Cardiac muscle cell (in vitro differentiated cells and primary cell): ENCODE measurements at regions not wholly inside any gene's neighbourhood (a gene's known extent, or its start where the extent isn't known, plus 50 kb on each side); places are given as distances from the start of the nearest gene placed in this dataset.

Experiments used
- DNase-seq, 2 donors: peaks; one replicate each; pipeline versions ENCODE4 v3.0.0 to v3.0.0-alpha.2; 2010 to 2017; ENCODE audit warnings: low read depth in 1 of 2, low spot score in 1 of 2
- H3K27ac ChIP-seq: fragments of 200-600 bp; sonication (generic); 2 replicates; pipeline ENCODE4 v1.5.1; 2016
- H3K27me3 ChIP-seq: fragments of 200-600 bp; sonication (generic); 2 replicates; pipeline ENCODE4 v1.6.0; 2016; ENCODE audit warnings: control low read depth
- H3K36me3 ChIP-seq: fragments of 200-600 bp; sonication (generic); 2 replicates; pipeline ENCODE4 v1.5.1; 2016; ENCODE audit warnings: control low read depth
- H3K4me1 ChIP-seq: fragments of 200-600 bp; sonication (generic); 2 replicates; pipeline ENCODE4 v1.8.1; 2017; ENCODE audit warnings: low read depth, mild to moderate bottlenecking, mixed run types
- H3K4me3 ChIP-seq: fragments of 200-600 bp; sonication (generic); 2 replicates; pipeline ENCODE4 v1.5.1; 2016; ENCODE audit warnings: mild to moderate bottlenecking
- H3K9me3 ChIP-seq: fragments of 200-600 bp; sonication (generic); 2 replicates; pipeline ENCODE4 v1.5.1; 2017; ENCODE audit warnings: low read depth, mild to moderate bottlenecking, control low read depth
- TF ChIP-seq, protein P1 (sequence below): IDR thresholded peaks from 2 replicates; pipeline ENCODE4 v1.5.1; 2012; ENCODE audit warnings: low read depth, mild to moderate bottlenecking, low read length

GRCh38 chr9:129509533-129509928 is 111.4 kb downstream of the C9orf50 start:
- TF ChIP-seq, protein P1, sequence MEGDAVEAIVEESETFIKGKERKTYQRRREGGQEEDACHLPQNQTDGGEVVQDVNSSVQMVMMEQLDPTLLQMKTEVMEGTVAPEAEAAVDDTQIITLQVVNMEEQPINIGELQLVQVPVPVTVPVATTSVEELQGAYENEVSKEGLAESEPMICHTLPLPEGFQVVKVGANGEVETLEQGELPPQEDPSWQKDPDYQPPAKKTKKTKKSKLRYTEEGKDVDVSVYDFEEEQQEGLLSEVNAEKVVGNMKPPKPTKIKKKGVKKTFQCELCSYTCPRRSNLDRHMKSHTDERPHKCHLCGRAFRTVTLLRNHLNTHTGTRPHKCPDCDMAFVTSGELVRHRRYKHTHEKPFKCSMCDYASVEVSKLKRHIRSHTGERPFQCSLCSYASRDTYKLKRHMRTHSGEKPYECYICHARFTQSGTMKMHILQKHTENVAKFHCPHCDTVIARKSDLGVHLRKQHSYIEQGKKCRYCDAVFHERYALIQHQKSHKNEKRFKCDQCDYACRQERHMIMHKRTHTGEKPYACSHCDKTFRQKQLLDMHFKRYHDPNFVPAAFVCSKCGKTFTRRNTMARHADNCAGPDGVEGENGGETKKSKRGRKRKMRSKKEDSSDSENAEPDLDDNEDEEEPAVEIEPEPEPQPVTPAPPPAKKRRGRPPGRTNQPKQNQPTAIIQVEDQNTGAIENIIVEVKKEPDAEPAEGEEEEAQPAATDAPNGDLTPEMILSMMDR, result no peak
- Histone ChIP-seq H3K4me3 (no peak overlapping the region), H3K36me3 (no peaks in the 10 kb centered on the region), H3K27me3 (no peaks in the 10 kb centered on the region), H3K9me3 (no peaks in the 10 kb centered on the region), H3K4me1 (no peaks in the 10 kb centered on the region), H3K27ac (no peak overlapping the region)
- DNase-seq, result peak in 1 of 2 donors; percentile 75

DNA sequence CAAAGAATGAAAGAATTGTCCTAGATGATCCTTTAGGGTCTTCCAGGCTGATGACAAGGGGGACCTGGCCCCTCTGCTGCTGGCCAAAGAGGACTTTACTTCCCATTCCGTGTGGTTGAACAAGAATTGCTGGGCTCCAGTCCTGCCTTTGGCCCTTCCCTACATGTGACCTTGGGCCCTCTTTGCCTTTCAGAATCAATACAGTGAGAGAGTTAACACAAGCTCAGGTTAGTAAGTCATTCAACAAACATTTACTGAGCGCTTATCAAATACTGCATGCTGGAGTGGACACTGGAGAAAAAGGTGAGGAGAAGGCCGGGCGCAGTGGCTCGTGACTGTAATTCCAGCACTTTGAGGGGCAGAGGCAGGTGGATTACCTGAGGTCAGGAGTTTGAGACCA is 113.1 kb downstream of the C9orf50 start:
- H3K36me3 ChIP-seq, result no peaks in the 10 kb centered on the region
- TF ChIP-seq, protein P1, result no peak
- H3K27ac ChIP-seq, result no peak overlapping the region
- H3K4me3 ChIP-seq, result no peak overlapping the region
- H3K27me3 ChIP-seq, result no peaks in the 10 kb centered on the region
- no peak for DNase-seq
- no peaks in the 10 kb centered on the region for H3K9me3 ChIP-seq
- H3K4me1 ChIP-seq, result no peaks in the 10 kb centered on the region

- no peaks in the 10 kb centered on the region for H3K9me3 ChIP-seq
- peak overlapping the region; percentile 32 for H3K27ac ChIP-seq
- TF ChIP-seq, protein P1, result no peak
- no peak overlapping the region for H3K4me3 ChIP-seq
- peak in 1 of 2 donors; percentile 82 for DNase-seq
- no peaks in the 10 kb centered on the region for H3K36me3 ChIP-seq
- no peaks in the 10 kb centered on the region for H3K27me3 ChIP-seq
- H3K4me1 ChIP-seq, result no peaks in the 10 kb centered on the region
These were observed 114.0 kb downstream of the C9orf50 start for GRCh38 chr9:129506892-129507291.

DNA sequence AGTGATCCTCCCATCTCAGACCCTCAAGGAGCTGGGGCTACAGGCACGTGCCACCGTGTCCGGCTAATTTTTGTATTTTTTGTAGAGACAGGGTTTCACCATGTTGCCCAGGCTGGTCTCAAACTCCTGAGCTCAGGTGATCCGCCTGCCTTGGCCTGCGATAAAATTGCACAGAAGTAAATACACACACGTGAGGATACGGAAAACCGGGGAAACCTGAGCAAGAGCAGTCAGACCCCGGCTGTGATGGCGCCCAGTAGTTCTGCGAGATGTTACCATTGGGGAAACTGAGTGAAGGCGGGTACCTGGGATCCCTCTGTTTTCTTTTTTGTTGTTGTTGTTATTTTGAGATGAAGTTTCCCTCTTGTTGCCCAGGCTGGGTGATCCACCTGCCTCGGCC is 114.9 kb downstream of the C9orf50 start:
- H3K4me1 ChIP-seq, result no peaks in the 10 kb centered on the region
- no peaks in the 10 kb centered on the region for H3K9me3 ChIP-seq
- DNase-seq, result no peak
- H3K27me3 ChIP-seq, result no peaks in the 10 kb centered on the region
- no peak overlapping the region for H3K4me3 ChIP-seq
- H3K36me3 ChIP-seq, result no peaks in the 10 kb centered on the region
- H3K27ac ChIP-seq, result no peak overlapping the region
- TF ChIP-seq, protein P1, result no peak

GRCh38 chr9:129505270-129505902 is 115.5 kb downstream of the C9orf50 start:
- Histone ChIP-seq H3K4me1 (peaks cover 3% of the 10 kb centered on the region), H3K4me3 (no peak overlapping the region), H3K27ac (no peak overlapping the region), H3K9me3 (no peaks in the 10 kb centered on the region), H3K27me3 (no peaks in the 10 kb centered on the region), H3K36me3 (no peaks in the 10 kb centered on the region)
- TF ChIP-seq, protein P1, result no peak
- no peak for DNase-seq
